SK-N-SH treated with all-trans-retinoic acid at 6 μM for 48 hours (cell line): ENCODE measurements at regions not wholly inside any gene's neighbourhood (a gene's known extent, or its start where the extent isn't known, plus 50 kb on each side); places are given as distances from the start of the nearest gene placed in this dataset.

ENCODE experiments used
- BACH2 ChIP-seq: fragments of 250-450 bp; sonication (Bioruptor Pico); IDR thresholded peaks from 2 replicates; pipeline ENCODE4 v1.9.0; 2021; ENCODE audit warnings: mild to moderate bottlenecking, borderline replicate concordance
- ESRRG ChIP-seq: fragments of 250-450 bp; sonication (Bioruptor Pico); IDR thresholded peaks from 2 replicates; pipeline ENCODE4 v1.6.1; 2021; ENCODE audit warnings: mild to moderate bottlenecking
- PATZ1 ChIP-seq: fragments of 250-450 bp; sonication (Bioruptor Pico); IDR thresholded peaks from 2 replicates; pipeline ENCODE4 v1.8.0; 2020; ENCODE audit warnings: mild to moderate bottlenecking, moderate library complexity, borderline replicate concordance
- RARB ChIP-seq: fragments of 250-450 bp; sonication (Bioruptor Pico); IDR thresholded peaks from 2 replicates; pipeline ENCODE4 v1.8.0; 2021; ENCODE audit warnings: mild to moderate bottlenecking, moderate library complexity
- SNAI2 ChIP-seq: fragments of 250-450 bp; sonication (Bioruptor Pico); IDR thresholded peaks from 2 replicates; pipeline ENCODE4 v1.5.0; 2020; ENCODE audit warnings: mild to moderate bottlenecking, moderate library complexity
- TCF4 ChIP-seq: fragments of 250-450 bp; sonication (Bioruptor Pico); IDR thresholded peaks from 2 replicates; pipeline ENCODE4 v1.8.0; 2021; ENCODE audit warnings: mild to moderate bottlenecking, moderate library complexity, borderline replicate concordance
- TSHZ2 ChIP-seq: fragments of 250-450 bp; sonication (Bioruptor Pico); IDR thresholded peaks from 2 replicates; pipeline ENCODE4 v1.5.0; 2020; ENCODE audit warnings: mild to moderate bottlenecking, moderate library complexity
- ZC3H10 ChIP-seq: fragments of 250-450 bp; sonication (Bioruptor Pico); IDR thresholded peaks from 2 replicates; pipeline ENCODE4 v1.5.1; 2021; ENCODE audit warnings: mild to moderate bottlenecking, moderate library complexity

- TF ChIP-seq TCF4 (CRISPR knock-in tag), result no peak
- no peak for TF ChIP-seq RARB (CRISPR knock-in tag)
- TF ChIP-seq SNAI2 (CRISPR knock-in tag), result no peak
- TF ChIP-seq ESRRG (CRISPR knock-in tag), result no peak
- no peak for TF ChIP-seq ZC3H10 (CRISPR knock-in tag)
- TF ChIP-seq TSHZ2 (CRISPR knock-in tag), result no peak
- no peak for TF ChIP-seq PATZ1 (CRISPR knock-in tag)
- TF ChIP-seq BACH2 (CRISPR knock-in tag), result no peak
These were observed 1261.3 kb upstream of the SPRY2 start for GRCh38 chr13:81602241-81602640.
